ENCODE measurements at regions not wholly inside any gene's neighbourhood (a gene's known extent, or its start where the extent isn't known, plus 50 kb on each side); places are given as distances from the start of the nearest gene placed in this dataset.

DNA sequence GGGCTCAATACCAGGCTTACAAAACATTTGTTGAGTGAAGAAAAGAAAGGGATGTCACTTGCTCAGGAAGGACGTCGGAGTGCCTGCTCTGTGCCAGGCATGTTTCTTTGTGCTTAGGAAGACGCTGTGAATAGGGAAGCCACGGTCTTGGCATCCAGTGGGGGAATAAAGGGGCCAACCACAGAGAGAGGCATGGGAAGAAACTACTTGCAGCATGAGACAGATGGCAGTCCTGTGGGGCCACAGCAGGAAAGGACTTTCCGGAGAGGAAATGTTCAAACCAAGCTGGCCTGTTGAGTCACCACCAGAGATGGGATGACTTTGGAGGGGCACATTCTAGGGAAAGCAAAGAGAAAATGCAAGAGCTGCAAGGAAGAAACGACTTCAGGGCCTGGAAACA, 173.2 kb downstream of the CDH26 start:
- DNase-seq (ENCODE audit: low spot score), result no peak

GRCh38 chr20:60132162-60132826, 174.1 kb downstream of the CDH26 start:
- DNase-seq (ENCODE audit: low spot score), result no peak

DNA sequence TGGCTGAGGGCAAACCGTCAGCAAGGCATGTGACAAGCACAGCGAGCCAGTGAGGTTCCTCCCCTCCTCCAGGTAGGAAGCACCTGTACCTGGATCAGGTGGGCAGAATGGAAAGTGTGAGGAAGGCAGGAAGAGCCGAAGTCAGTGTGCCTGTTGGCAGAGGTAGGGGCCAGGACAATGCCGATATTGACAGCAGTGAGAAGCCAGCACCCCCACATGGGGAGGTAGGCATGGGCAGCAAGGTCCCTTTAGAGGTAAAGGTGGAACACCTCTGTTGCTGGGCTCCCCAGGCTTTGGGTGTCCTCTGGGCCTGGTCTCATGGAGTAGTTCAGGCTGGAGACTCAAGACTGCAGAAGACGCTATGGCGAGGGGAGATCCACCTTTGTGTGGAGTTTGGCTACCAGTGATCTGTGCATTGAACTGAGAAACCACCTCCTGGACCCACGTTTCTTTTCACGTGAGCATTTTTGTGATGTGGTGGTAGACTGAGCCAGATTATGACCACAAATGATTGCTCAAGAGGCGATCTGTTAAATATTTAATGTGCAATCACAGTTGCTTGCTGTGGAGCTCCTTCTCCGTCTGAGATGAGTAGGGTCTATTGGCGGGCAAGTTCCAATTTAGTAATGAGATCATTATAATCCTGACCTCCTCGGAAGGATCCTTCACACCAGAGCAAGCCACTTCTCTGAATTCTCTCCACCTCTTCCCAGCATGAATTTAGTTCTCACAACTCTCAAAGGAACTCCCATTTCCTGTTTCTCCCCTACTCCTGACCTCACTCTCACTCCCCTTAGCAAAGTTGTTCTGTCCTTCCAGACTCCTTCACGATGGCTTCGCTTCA, 174.8 kb downstream of the CDH26 start:
- DNase-seq (ENCODE audit: low spot score), result no peak

GRCh38 chr20:60135276-60135675, 177.1 kb downstream of the CDH26 start:
- DNase-seq (ENCODE audit: low spot score), result no peak

GRCh38 chr20:60136645-60137401, 178.6 kb downstream of the CDH26 start:
- DNase-seq (ENCODE audit: low spot score), result no peak

DNA sequence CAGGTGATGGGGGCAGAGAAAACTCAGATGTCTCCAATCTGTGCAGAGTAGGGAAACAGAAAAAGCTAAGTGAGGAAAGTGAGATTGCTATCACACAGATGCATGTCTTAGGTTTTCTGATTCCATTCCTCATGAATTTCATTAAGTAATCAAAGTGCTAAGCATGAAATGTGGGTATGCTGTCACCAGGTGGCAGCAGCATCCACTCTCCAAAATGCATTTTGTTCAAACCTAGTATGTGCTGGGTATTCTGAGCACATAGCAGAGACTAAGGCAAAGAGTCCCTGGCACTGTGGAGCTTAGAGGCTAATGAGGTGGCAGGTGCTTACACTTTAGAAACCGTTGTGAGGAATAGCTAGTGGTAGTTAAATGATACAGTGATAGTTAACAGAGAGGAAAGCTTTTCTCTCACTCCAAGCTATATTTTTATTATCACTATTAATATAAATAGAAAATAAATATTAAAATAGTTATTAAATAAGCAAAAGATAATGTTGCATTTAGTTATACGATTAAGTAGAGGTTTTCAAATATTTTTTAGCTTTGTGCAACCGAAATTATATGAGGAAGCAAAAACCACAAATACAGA, 179.5 kb downstream of the CDH26 start:
- no peak for DNase-seq (ENCODE audit: low spot score)

DNA sequence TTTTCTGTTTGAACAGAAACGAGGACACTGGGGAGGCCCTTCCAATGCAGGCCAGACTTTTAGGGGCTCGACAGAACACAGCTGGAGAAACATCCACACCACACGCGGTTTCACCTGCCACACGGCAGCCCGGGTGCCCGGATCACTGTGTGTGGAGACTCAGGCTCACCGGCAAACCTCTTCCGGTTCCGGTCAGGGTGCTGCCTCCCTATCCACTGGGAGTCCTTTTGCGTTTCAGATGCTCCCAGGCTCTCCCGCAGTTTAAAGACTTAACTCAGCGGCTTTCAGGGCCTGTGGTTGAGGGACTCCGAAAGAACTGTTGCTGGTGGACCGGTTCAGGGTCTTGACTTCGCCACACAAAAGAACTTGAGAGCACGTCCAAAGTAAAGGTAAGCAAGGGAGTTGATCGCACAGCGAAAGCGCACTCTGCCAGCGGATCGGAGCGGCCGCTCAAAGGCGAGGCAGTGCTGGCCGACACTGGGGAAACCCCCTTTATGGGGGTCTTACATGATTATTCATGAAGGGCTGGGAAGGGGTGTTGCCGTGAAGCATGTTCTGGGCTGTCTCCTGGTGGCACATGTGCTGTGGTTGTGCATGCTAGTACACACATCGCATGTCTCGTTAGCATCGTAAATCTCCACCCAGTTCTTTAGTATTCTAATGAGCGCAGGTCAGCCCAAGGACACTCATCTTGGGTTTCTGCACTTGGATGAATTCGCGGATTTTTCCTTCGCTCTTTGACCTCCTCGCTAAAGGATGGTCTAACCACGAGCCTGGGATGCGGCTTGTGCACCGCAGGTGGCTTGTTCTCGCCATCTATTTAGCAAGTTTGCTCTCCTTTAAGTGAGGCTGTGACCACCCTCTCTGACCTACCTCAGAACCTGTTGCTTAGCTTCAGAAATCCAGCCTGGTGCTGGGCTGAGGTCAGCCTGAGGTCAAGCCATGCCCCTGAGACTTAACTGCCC, 180.3 kb downstream of the CDH26 start:
- DNase-seq (ENCODE audit: low spot score), result no peak

GRCh38 chr20:60139663-60140446, 181.6 kb downstream of the CDH26 start:
- DNase-seq (ENCODE audit: low spot score), result no peak

DNA sequence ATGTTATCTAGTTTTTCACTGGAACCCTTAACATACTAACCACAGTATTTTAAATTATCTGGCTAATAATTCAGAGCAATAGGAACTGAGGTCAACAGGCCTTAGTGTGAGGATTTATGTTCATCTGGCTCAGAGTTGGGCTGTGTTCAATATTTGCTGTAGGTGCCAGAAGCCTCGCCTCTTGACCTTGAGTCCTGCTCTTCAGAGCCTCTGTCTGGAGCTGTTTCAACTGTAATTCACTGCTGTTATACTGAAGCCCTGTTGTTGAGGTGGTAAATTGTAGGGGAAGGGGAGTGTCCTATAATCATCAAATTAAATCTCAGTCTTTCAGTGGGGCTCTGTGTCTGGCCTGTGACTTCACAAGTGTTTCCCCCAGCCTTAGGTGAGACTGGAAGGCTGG, 184.4 kb downstream of the CDH26 start:
- no peak for DNase-seq (ENCODE audit: low spot score)

DNA sequence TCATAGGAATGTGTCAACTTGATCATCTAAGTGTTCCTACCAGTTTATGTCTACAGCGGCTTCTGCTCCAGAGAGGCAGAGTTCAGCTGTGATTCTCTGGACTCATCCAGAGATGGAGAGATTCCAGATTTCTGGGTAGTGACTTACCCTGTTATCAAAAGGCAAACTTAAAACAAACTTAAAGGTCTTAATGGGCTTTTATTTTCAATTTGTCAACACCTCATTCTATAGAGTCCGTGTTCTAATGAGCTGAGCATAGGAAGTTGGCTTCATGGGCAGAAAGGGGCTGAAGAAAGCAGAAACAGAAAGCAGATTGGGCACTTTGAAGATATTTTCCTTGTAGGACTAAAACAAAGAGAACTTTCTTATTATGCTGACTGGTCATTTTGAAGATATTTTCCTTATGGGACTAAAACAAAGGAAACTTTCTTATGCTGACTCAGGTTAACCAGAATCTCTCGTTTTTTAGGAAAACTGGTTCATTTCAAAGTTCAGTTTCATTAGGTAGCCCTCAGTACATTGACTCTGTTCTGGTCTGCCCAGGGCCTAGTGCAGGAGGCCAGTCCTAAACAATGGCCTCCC, 185.1 kb downstream of the CDH26 start:
- DNase-seq (ENCODE audit: low spot score), result no peak

DNA sequence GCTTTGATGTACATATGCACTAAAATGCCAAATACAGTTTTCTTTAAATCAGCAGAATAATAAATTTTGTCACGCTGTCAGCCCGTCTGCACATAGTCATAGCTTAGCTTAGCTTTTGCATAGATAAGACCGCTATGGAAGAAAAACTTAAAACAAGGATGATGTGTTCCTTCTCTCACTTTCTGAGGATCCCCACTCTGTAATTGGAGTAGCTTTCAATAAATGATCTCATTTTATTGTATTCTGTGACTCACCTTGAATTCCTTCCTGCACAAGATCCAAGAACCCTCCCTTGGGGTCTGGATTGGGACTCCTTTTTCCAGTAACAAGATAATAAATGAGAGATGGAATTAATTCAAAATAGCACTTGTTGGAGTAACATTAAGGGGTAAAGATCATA, 186.2 kb downstream of the CDH26 start:
- no peak for DNase-seq (ENCODE audit: low spot score)

GRCh38 chr20:60144974-60145527, 186.8 kb downstream of the CDH26 start:
- no peak for DNase-seq (ENCODE audit: low spot score)

- no peak for DNase-seq (ENCODE audit: low spot score)
Observed at GRCh38 chr20:60147004-60147403, 188.8 kb downstream of the CDH26 start.

- DNase-seq (ENCODE audit: low spot score), result no peak
Observed at GRCh38 chr20:60148885-60149284, 190.7 kb downstream of the CDH26 start.

DNA sequence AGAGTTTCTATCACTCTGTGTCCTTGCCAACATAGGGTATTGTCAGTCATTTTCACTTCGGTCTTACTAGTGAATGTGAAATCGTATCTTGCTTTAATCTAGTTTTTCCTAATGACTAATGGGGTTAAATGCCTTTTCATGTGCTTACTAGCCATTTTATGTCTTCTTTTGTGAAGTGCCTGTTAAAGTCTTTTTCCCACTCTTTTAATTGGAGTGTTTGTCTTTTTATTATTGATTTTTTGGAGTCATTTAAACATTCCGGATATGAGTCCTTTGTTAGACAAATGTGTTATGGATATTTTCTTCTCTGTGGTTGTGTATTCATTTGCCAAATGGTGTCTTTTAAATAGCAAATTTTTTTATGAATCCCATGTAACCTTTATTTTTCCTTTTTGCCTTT, 194.6 kb downstream of the CDH26 start:
- no peak for DNase-seq (ENCODE audit: low spot score)

- no peak for DNase-seq (ENCODE audit: low spot score)
Observed at GRCh38 chr20:60160451-60161145, 202.4 kb downstream of the CDH26 start.

DNA sequence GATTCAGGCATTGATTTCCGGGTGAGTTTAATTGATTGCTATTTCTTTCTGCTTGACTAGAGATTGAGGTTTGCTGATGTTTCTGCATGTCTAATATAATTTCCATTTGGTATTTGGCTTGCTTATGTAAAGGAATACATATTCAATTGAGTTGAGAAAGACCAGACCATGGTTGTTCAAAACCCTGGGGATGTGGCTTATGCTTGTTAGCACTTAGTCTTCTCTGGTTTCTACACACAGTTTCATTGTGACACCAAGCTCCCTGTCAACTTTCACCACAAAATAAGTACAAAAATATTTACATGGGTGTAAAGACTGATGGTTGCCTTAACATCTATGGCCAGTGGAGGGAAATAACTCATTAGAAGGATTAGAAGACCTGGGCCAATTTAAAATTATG, 209.6 kb downstream of the CDH26 start:
- DNase-seq (ENCODE audit: low spot score), result no peak

- DNase-seq (ENCODE audit: low spot score), result no peak
Observed at GRCh38 chr20:60168963-60169362, 210.7 kb downstream of the CDH26 start.

DNA sequence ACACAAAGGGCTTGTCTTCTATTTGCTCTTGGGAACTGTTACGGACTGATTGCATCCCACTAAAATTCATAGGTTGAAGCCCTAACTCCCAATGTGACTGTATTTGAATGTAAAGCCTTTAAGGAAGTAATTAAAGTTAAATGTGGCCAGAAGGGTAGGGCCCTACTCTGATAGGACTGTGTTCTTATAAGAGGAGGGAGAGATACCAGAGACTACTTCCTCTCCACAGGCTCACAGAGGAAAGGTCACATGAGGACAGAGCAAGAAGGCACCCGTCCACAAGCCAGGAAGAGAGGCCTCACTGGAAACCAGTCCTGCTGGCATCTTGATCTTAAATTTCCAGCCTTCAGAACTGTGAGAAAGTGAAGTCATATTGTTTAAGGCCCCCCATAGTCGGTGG, 211.9 kb downstream of the CDH26 start:
- no peak for DNase-seq (ENCODE audit: low spot score)

Measured in AG08395 (cell line).